ENCODE measurements at regions not wholly inside any gene's neighbourhood (a gene's known extent, or its start where the extent isn't known, plus 50 kb on each side); places are given as distances from the start of the nearest gene placed in this dataset.

DNA sequence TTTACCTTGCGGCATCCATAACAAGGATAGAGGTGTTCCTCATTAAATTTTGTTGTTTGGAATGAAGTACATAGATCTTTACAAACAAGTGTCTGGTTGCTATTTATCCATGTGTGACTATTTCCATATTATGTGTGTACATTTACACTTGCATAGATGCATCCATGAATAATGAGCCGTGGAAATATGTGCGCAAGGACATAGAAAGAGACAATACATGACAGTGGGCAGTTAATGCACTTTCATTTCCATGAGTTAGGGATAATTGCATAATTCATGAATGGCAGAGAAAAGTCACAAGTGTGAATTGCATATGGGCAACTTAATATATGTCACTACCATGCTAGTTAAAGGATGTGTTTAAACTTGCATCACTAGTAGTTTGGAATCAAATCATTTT, 338.2 kb upstream of the PITX2 start:
- H3K4me3 ChIP-seq (ENCODE audit: low read length) = no peak overlapping the region
- H3K9ac ChIP-seq (ENCODE audit: low read depth, low read length) = no peak overlapping the region
- H3K36me3 ChIP-seq (ENCODE audit: insufficient read depth, low read length) = no peaks in the 10 kb centered on the region
- no peak overlapping the region for H3K27ac ChIP-seq (ENCODE audit: low read depth, low read length)
- 88% methylated on average over 3 of the region's 3 CpGs for WGBS
- H3K9me3 ChIP-seq (ENCODE audit: insufficient read depth, low read depth, low read length) = no peaks in the 10 kb centered on the region
- no peaks in the 10 kb centered on the region; the same call in 1 of the 2 replicates for H3K4me1 ChIP-seq (ENCODE audit: insufficient read depth, low read length)
- H3K27me3 ChIP-seq (ENCODE audit: insufficient read depth, low read length) = no peaks in the 10 kb centered on the region

DNA sequence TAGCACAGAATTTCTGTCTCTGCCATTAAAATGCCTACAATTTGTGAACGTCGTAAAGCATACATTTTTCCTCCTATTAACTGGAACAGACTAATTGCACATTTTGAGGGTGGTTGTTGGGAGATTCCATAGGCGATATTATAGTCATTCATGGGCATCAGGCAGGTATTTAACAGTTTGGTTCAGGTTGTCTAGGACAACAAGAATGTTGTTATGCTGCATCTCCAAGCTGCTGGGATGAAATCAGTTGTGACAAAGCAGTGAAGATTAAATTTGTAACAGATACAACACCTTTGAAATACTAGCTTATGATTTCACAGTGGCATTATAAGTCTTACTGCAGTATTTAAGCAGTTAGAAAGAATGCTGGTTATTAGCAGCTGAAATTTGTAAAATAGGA, 339.7 kb upstream of the PITX2 start:
- Histone ChIP-seq H3K27ac (ENCODE audit: low read depth, low read length) (no peak overlapping the region), H3K9me3 (ENCODE audit: insufficient read depth, low read depth, low read length) (no peaks in the 10 kb centered on the region), H3K36me3 (ENCODE audit: insufficient read depth, low read length) (no peaks in the 10 kb centered on the region), H3K27me3 (ENCODE audit: insufficient read depth, low read length) (no peaks in the 10 kb centered on the region), H3K4me3 (ENCODE audit: low read length) (no peak overlapping the region), H3K4me1 (ENCODE audit: insufficient read depth, low read length) (no peaks in the 10 kb centered on the region; the same call in 1 of the 2 replicates), H3K9ac (ENCODE audit: low read depth, low read length) (no peak overlapping the region)
- 95% methylated on average over 3 of the region's 3 CpGs for WGBS

DNA sequence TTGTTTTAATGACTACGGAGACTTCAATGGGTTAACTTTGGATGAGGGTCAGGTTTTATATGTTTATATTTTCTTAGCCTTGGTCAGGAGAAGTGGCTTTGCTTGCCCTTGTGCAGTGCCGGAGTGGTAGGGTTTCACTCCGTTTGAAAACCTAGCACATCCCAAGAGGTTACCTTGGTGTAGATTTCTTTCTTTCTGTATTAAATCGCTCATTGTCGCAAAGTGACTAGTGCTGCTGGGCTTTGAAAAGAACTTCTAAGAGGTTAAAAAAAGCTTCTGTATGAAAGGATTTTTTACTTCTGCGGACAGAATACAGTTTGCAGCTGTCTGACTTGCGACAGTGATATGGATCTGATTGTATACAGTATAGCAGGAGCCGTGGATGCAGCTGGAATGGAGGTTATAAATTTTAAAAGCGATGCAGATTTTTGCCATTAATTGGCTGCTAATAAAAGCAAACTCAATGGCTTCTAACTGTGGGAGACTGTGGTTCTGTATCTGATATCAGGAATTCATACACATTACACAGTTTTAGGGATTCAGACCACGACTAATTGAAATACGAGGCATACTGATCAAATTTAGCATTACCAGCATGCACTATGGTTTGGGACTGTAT, 340.9 kb upstream of the PITX2 start:
- no peaks in the 10 kb centered on the region for H3K36me3 ChIP-seq (ENCODE audit: insufficient read depth, low read length)
- H3K27ac ChIP-seq (ENCODE audit: low read depth, low read length) = no peak overlapping the region
- no peak overlapping the region for H3K9ac ChIP-seq (ENCODE audit: low read depth, low read length)
- H3K4me1 ChIP-seq (ENCODE audit: insufficient read depth, low read length) = no peaks in the 10 kb centered on the region; the same call in 1 of the 2 replicates
- H3K27me3 ChIP-seq (ENCODE audit: insufficient read depth, low read length) = no peaks in the 10 kb centered on the region
- no peaks in the 10 kb centered on the region for H3K9me3 ChIP-seq (ENCODE audit: insufficient read depth, low read depth, low read length)
- 91% methylated on average over 11 of the region's 11 CpGs for WGBS
- no peak overlapping the region for H3K4me3 ChIP-seq (ENCODE audit: low read length)

DNA sequence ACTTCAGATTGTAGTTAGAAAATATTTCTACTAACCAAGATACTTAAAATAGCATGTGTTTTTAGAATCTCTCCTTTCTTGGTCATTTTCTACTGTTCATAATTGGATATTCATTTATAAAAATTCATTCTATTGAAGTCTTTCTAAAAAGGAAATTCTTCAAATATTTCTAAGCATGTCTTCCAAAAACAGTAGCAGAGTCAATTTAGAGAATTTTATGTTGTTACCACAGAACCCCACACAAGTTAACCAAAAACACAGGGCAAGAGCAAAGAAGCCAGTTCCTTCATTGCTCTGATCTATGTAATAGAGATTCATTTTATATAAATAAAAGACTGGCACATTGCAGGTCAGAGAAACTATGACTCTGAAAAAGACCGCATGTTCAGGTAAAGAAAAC, 345.1 kb upstream of the PITX2 start:
- H3K9ac ChIP-seq (ENCODE audit: low read depth, low read length) = no peak overlapping the region
- no peak overlapping the region for H3K4me3 ChIP-seq (ENCODE audit: low read length)
- H3K4me1 ChIP-seq (ENCODE audit: insufficient read depth, low read length) = no peaks in the 10 kb centered on the region
- WGBS = 100% methylated on average over 1 of the region's 1 CpG
- no peaks in the 10 kb centered on the region for H3K36me3 ChIP-seq (ENCODE audit: insufficient read depth, low read length)
- peaks cover 2% of the 10 kb centered on the region; the same call in 1 of the 2 replicates for H3K27me3 ChIP-seq (ENCODE audit: insufficient read depth, low read length)
- no peak overlapping the region for H3K27ac ChIP-seq (ENCODE audit: low read depth, low read length)
- no peaks in the 10 kb centered on the region for H3K9me3 ChIP-seq (ENCODE audit: insufficient read depth, low read depth, low read length)

DNA sequence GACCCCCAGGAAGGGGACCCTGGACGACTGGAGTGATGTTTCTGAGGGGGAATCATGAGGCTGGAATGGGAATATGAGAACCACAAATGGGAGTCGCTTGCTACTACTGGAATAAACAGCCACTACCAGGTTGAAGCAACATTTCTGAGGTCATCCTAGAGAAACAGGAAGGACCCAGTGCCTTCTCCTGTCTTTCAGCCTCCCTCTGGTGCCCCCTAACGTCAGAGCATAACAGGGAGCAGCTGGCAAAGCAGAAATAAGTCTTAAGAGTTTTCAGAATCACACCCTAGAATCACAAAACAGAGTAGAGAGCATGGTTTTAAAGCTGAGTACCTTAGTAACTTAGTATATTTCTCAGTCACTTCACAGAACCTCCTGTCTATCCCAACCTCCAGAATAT, 347.8 kb upstream of the PITX2 start:
- H3K9me3 ChIP-seq (ENCODE audit: insufficient read depth, low read depth, low read length) = no peaks in the 10 kb centered on the region
- no peaks in the 10 kb centered on the region for H3K36me3 ChIP-seq (ENCODE audit: insufficient read depth, low read length)
- 4% methylated on average over 3 of the region's 3 CpGs for WGBS
- peaks cover 3% of the 10 kb centered on the region; the same call in 1 of the 2 replicates for H3K27me3 ChIP-seq (ENCODE audit: insufficient read depth, low read length)
- H3K27ac ChIP-seq (ENCODE audit: low read depth, low read length) = no peak overlapping the region
- H3K4me1 ChIP-seq (ENCODE audit: insufficient read depth, low read length) = no peaks in the 10 kb centered on the region
- H3K9ac ChIP-seq (ENCODE audit: low read depth, low read length) = no peak overlapping the region
- no peak overlapping the region for H3K4me3 ChIP-seq (ENCODE audit: low read length)

DNA sequence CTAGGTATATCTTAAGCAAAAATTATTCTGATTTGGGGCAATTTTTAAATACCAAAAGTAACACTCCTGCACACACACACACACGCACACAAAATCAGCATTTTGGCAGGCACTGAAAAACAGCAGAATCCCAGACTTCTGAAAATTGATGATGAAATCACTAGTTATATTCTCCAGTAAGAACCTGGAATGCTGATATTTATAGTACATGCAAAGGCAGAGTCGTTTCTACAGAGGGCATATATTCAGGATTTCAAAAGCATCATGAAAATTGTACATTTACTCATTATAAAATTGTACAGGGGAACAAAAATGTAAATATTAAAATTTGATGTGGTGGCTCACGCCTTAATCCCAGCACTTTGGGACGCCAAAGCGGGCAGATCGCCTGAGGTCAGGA, 352.5 kb upstream of the PITX2 start:
- H3K9ac ChIP-seq (ENCODE audit: low read depth, low read length) = no peak overlapping the region
- whole genome bisulfite sequencing = 97% methylated on average over 5 of the region's 6 CpGs

DNA sequence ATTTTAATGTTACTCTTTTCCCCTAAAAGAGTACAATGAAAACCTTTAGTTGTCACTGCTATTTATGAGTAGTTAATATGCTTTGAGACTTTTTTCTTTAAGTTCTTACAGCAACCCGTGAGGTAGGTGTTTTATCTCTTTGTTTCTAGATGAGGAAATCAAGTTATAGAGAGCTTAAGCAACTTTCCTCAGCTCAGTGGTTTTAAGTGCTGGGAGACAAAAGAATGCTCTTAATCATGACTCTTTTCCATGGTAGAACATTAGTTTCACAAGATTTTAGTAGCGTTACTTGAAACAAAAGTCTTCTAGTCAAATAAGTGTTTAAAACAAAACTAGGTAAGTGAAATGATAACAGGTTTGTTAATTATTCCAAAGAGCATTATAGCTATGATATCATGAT, 354.7 kb upstream of the PITX2 start:
- Histone ChIP-seq H3K9me3 (ENCODE audit: insufficient read depth, low read depth, low read length) (no peaks in the 10 kb centered on the region), H3K27ac (ENCODE audit: low read depth, low read length) (no peak overlapping the region), H3K9ac (ENCODE audit: low read depth, low read length) (no peak overlapping the region), H3K36me3 (ENCODE audit: insufficient read depth, low read length) (no peaks in the 10 kb centered on the region), H3K4me1 (ENCODE audit: insufficient read depth, low read length) (no peaks in the 10 kb centered on the region), H3K4me3 (ENCODE audit: low read length) (no peak overlapping the region), H3K27me3 (ENCODE audit: insufficient read depth, low read length) (peaks cover 3% of the 10 kb centered on the region; the same call in 1 of the 2 replicates)
- 96% methylated on average over 1 of the region's 2 CpGs for WGBS

More for the DNA sequence above, 352.5 kb upstream of the PITX2 start:
- peaks cover 3% of the 10 kb centered on the region; the same call in 1 of the 2 replicates for H3K27me3 ChIP-seq (ENCODE audit: insufficient read depth, low read length)
- no peaks in the 10 kb centered on the region for H3K9me3 ChIP-seq (ENCODE audit: insufficient read depth, low read depth, low read length)
- no peak overlapping the region for H3K4me3 ChIP-seq (ENCODE audit: low read length)
- H3K36me3 ChIP-seq (ENCODE audit: insufficient read depth, low read length) = no peaks in the 10 kb centered on the region
- H3K27ac ChIP-seq (ENCODE audit: low read depth, low read length) = no peak overlapping the region
- H3K4me1 ChIP-seq (ENCODE audit: insufficient read depth, low read length) = no peaks in the 10 kb centered on the region

DNA sequence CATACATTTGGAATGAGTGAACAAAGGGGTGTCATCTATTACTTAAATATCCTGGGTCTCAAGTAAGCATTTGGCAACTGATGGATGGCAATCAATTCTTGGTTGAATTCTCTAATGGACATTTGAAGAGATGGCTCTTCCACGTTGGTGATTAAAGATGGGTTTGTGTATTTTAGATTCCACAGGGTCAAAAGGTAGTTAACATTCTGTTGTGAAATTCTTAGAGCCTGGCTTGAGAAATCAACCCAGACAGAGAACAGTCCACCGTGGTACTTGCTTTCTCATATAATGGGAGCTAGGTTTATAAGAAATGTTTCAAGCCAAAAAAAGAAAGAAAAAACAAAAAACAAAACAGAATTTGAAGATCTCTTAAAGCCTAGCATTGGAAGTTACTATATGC, 355.9 kb upstream of the PITX2 start:
- Histone ChIP-seq H3K9me3 (ENCODE audit: insufficient read depth, low read depth, low read length) (no peaks in the 10 kb centered on the region), H3K4me3 (ENCODE audit: low read length) (no peak overlapping the region), H3K36me3 (ENCODE audit: insufficient read depth, low read length) (no peaks in the 10 kb centered on the region), H3K4me1 (ENCODE audit: insufficient read depth, low read length) (no peaks in the 10 kb centered on the region), H3K9ac (ENCODE audit: low read depth, low read length) (no peak overlapping the region), H3K27me3 (ENCODE audit: insufficient read depth, low read length) (no peaks in the 10 kb centered on the region), H3K27ac (ENCODE audit: low read depth, low read length) (no peak overlapping the region)
- WGBS = 88% methylated on average over 2 of the region's 2 CpGs

DNA sequence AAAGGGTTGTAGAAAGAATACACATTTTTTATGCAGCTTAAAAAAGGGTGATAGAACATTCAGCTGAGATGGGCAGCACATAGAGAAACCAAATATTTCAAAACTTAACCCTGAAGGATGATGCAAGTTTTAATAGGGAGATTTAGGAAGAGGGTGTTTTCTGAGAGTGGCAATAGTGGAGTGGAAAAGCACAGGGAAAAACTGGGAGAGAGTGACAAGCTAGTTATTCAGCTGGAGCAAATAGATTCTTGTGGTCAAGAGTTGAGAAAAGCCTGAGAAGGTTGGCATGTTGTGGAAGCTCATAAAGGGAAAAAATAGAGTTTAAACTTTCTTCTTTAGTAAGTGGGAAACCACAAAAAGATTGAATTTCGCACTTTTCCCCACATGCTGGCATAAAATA, 359.6 kb upstream of the PITX2 start:
- no peak overlapping the region for H3K27ac ChIP-seq (ENCODE audit: low read depth, low read length)
- no peaks in the 10 kb centered on the region for H3K36me3 ChIP-seq (ENCODE audit: insufficient read depth, low read length)
- H3K9ac ChIP-seq (ENCODE audit: low read depth, low read length) = no peak overlapping the region
- H3K27me3 ChIP-seq (ENCODE audit: insufficient read depth, low read length) = no peaks in the 10 kb centered on the region
- H3K4me3 ChIP-seq (ENCODE audit: low read length) = no peak overlapping the region
- no CpG with 5 or more reads among the region's 1 CpG for WGBS
- H3K9me3 ChIP-seq (ENCODE audit: insufficient read depth, low read depth, low read length) = no peaks in the 10 kb centered on the region
- no peaks in the 10 kb centered on the region for H3K4me1 ChIP-seq (ENCODE audit: insufficient read depth, low read length)

DNA sequence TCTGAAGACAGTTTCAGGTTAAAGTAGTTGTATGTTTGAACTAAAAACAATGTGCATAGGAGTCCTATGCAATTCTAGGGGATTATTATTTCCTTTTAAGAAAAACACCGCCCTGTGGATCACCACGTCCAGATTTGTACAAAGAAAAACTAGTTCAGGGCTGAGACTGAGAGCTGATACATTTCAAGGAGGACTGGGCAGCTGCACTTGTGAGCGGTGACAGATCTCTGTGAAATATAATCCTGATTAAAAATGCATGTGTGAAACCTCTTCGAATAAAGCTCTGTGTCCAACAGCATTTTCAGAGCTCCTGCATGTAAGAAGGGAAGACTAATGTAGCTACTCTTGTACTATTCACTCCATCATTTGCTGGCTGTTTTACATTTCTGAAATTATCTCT, 365.8 kb upstream of the PITX2 start:
- no peaks in the 10 kb centered on the region for H3K27me3 ChIP-seq (ENCODE audit: insufficient read depth, low read length)
- no peak overlapping the region for H3K27ac ChIP-seq (ENCODE audit: low read depth, low read length)
- no peak overlapping the region for H3K9ac ChIP-seq (ENCODE audit: low read depth, low read length)
- H3K36me3 ChIP-seq (ENCODE audit: insufficient read depth, low read length) = no peaks in the 10 kb centered on the region
- H3K4me3 ChIP-seq (ENCODE audit: low read length) = no peak overlapping the region
- 87% methylated on average over 4 of the region's 4 CpGs for WGBS
- H3K9me3 ChIP-seq (ENCODE audit: insufficient read depth, low read depth, low read length) = no peaks in the 10 kb centered on the region
- no peaks in the 10 kb centered on the region for H3K4me1 ChIP-seq (ENCODE audit: insufficient read depth, low read length)

DNA sequence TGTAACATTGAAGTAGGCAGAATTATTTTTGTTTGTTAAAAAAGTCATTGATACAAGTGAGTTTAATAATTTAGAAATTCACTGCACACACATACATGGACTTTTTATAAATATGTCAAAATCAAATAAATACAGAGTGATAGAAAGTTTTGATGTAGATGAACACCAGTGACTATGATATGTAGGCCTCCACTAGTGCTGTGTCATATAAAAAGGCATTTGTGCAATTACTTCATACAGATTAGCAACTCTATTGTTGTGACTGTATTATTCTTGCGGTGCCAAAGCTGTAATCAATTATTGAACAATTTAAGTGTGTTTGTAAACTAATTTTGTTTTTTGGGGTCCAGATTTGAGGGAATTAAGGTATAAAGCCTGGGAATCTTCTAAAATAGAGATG, 366.2 kb upstream of the PITX2 start:
- Histone ChIP-seq H3K27me3 (ENCODE audit: insufficient read depth, low read length) (no peaks in the 10 kb centered on the region), H3K4me3 (ENCODE audit: low read length) (no peak overlapping the region), H3K27ac (ENCODE audit: low read depth, low read length) (no peak overlapping the region), H3K9ac (ENCODE audit: low read depth, low read length) (no peak overlapping the region), H3K4me1 (ENCODE audit: insufficient read depth, low read length) (no peaks in the 10 kb centered on the region), H3K36me3 (ENCODE audit: insufficient read depth, low read length) (no peaks in the 10 kb centered on the region), H3K9me3 (ENCODE audit: insufficient read depth, low read depth, low read length) (no peaks in the 10 kb centered on the region)
- WGBS = 95% methylated on average over 1 of the region's 1 CpG

DNA sequence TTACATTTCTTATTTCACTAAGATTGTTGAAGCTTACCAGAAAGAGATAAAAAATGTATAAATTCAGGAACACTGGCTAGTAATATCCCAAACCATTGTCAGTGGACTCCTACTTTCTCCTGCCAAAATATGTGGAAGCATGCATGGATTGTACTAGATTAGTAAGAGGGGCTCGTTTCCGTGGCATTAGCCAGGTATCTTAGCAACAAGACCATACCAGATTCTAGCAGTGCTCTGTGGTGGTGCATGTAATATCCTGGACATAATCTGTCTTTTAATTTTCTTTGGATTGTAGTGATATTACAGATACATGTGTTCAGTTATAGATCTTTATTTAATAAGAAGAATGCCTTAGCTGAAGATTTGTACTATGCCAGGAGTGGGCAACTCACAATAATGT, 371.9 kb upstream of the PITX2 start:
- H3K4me1 ChIP-seq (ENCODE audit: insufficient read depth, low read length) = no peaks in the 10 kb centered on the region
- no peaks in the 10 kb centered on the region for H3K27me3 ChIP-seq (ENCODE audit: insufficient read depth, low read length)
- no peaks in the 10 kb centered on the region for H3K9me3 ChIP-seq (ENCODE audit: insufficient read depth, low read depth, low read length)
- H3K36me3 ChIP-seq (ENCODE audit: insufficient read depth, low read length) = no peaks in the 10 kb centered on the region
- H3K4me3 ChIP-seq (ENCODE audit: low read length) = no peak overlapping the region
- no peak overlapping the region for H3K9ac ChIP-seq (ENCODE audit: low read depth, low read length)
- no peak overlapping the region for H3K27ac ChIP-seq (ENCODE audit: low read depth, low read length)
- 95% methylated on average over 2 of the region's 2 CpGs for WGBS
